GM12872 (cell line): ENCODE measurements at regions not wholly inside any gene's neighbourhood (a gene's known extent, or its start where the extent isn't known, plus 50 kb on each side); places are given as distances from the start of the nearest gene placed in this dataset.

ENCODE experiments used
- TF ChIP-seq, protein P1 (sequence below): IDR thresholded peaks from 3 replicates; pipeline ENCODE4 v1.5.1; 2011; ENCODE audit warnings: low read depth, mild to moderate bottlenecking, low read length, moderate library complexity; ENCODE audit not compliant: insufficient read depth

GRCh38 chr21:32206631-32207405, 72.0 kb downstream of the MIS18A start:
- TF ChIP-seq, protein P1, sequence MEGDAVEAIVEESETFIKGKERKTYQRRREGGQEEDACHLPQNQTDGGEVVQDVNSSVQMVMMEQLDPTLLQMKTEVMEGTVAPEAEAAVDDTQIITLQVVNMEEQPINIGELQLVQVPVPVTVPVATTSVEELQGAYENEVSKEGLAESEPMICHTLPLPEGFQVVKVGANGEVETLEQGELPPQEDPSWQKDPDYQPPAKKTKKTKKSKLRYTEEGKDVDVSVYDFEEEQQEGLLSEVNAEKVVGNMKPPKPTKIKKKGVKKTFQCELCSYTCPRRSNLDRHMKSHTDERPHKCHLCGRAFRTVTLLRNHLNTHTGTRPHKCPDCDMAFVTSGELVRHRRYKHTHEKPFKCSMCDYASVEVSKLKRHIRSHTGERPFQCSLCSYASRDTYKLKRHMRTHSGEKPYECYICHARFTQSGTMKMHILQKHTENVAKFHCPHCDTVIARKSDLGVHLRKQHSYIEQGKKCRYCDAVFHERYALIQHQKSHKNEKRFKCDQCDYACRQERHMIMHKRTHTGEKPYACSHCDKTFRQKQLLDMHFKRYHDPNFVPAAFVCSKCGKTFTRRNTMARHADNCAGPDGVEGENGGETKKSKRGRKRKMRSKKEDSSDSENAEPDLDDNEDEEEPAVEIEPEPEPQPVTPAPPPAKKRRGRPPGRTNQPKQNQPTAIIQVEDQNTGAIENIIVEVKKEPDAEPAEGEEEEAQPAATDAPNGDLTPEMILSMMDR, result no peak

DNA sequence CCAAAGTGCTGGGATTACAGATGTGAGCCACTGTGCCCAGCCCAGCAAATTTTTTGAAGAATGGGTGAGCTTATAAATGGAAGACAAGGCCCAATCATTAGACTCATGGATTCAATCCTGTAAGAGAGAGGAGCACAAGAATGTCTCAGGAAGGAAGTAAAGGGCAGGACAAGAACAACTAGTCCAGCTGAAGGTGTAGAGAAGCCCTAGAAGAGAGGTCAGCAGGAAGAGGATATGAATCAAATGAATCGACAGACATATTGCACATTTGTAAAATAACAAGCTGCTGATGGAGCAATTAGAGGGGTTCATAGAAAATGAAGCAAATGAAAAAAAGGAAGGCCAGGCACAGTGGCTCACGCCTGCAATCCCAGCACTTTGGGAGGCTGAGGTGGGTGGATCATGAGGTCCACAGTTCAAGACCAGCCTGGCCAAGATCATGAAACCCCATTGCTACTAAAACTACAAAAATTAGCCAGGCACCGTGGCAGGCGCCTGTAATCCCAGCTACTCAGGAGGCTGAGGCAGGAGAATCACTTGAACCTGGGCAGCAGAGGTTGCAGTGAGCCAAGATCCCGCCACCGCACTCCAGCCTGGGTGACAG, 74.9 kb downstream of the MIS18A start:
- TF ChIP-seq, protein P1, result no peak

GRCh38 chr21:32200029-32200428, 78.8 kb downstream of the MIS18A start:
- TF ChIP-seq, protein P1, result no peak

GRCh38 chr21:32198384-32198783, 80.5 kb downstream of the MIS18A start:
- TF ChIP-seq, protein P1, result no peak

GRCh38 chr21:32197896-32198295, 81.0 kb downstream of the MIS18A start:
- TF ChIP-seq, protein P1, result no peak

DNA sequence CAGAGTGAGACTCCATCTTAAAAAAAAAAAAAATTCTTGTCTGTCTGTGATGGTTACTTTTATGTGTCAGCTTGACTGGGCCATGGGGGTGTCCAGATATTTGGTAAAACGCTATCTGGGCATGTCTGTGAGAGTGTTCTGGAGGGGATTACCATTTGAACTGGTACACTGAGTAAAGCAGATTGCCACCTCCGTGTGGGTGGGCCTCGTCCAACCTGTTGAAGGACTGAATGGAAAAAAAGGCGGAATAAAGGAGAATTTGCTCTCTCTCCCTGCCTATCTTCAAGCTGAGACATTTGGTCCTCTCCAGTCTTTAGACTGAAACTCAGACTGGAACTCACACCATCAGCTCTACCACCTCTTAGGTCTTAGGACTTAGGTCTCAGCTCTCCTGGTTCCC, 82.8 kb downstream of the MIS18A start:
- TF ChIP-seq, protein P1, result no peak

DNA sequence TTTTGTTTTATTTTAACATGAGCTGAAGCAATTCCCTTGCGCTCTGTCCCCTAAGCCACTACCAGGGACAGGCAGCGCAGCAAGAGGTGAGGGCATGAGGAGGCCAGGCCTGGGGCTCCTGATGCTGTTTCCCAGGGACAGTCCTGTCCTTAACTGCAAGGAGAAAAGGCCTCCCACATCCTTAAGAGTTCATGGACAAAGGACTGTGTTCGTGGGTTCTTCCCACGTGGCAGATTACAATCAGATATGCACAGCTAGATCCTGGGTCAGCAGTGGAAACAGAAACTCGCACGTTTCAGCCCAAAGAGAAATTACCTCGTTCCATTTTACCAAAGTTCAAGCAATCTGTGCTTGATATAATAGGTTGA, 85.8 kb downstream of the MIS18A start:
- TF ChIP-seq, protein P1, result no peak
